ENCODE measurements at regions not wholly inside any gene's neighbourhood (a gene's known extent, or its start where the extent isn't known, plus 50 kb on each side); places are given as distances from the start of the nearest gene placed in this dataset.
"Not testable (repeated sequence)": the region's sequence is repeated elsewhere in the genome, so short reads cannot be mapped to it uniquely, and the experiment has no call there.

DNA sequence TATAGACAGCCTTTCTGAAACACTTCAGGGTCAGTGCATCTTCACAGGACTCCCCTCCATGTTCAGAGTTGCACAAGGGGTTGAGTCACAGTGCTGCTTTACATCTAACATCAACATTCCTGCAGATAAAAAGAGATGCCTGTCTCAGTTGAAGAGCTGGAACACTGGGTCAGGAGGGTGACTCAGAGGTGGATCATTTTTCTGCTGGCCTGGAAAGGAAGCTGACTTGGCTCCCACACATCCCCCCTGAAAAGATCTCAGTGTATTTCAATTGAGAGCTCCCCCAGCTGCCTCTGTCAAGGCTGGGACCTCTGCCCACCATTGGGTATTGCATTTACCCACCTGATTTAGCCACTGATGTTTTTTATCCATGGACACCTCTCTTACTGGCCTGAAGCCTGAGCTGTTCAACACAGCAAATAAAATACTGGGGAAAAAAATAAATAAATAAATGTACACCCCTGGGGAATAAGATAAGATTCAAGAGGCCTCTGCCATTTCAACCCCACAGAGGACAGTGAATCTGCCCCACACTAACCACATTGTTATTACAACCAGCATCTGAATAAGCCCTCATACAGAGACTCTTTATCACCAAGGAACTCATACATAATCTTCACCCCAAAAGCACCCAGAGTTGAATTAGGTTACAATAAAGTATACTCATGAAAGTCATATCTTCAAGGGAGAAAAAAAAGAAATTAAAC lies 716.4 kb downstream of the SEMA5A start:
- no peak overlapping the region for H3K4me3 ChIP-seq (ENCODE audit: low read depth, low read length)
- DNase-seq (ENCODE audit: low read depth) = peak; percentile 99
- TF ChIP-seq, protein P1, sequence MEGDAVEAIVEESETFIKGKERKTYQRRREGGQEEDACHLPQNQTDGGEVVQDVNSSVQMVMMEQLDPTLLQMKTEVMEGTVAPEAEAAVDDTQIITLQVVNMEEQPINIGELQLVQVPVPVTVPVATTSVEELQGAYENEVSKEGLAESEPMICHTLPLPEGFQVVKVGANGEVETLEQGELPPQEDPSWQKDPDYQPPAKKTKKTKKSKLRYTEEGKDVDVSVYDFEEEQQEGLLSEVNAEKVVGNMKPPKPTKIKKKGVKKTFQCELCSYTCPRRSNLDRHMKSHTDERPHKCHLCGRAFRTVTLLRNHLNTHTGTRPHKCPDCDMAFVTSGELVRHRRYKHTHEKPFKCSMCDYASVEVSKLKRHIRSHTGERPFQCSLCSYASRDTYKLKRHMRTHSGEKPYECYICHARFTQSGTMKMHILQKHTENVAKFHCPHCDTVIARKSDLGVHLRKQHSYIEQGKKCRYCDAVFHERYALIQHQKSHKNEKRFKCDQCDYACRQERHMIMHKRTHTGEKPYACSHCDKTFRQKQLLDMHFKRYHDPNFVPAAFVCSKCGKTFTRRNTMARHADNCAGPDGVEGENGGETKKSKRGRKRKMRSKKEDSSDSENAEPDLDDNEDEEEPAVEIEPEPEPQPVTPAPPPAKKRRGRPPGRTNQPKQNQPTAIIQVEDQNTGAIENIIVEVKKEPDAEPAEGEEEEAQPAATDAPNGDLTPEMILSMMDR (conservative IDR thresholded peaks at IDR 0.05; ENCODE audit: low read depth, low read length) = no peak

DNA sequence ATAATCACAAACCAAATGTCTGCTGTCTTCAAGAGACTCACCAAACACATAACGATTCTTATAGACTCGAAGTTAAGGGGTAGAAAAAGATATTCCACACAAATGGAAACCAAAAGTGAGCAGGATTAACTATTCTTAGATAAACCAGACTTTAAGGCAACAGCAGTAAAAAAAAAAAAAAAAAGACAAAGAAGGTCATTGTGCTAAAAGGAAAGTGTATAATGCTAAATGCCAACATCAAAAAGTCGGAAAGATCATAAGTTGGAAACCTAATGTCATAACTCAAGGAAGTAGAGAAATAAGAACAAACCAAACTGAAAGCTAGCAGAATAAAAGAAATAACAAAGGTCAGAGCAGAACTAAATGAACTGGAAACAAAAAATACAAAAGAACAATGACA lies 714.6 kb downstream of the SEMA5A start:
- TF ChIP-seq, protein P1 (conservative IDR thresholded peaks at IDR 0.05; ENCODE audit: low read depth, low read length) = no peak

DNA sequence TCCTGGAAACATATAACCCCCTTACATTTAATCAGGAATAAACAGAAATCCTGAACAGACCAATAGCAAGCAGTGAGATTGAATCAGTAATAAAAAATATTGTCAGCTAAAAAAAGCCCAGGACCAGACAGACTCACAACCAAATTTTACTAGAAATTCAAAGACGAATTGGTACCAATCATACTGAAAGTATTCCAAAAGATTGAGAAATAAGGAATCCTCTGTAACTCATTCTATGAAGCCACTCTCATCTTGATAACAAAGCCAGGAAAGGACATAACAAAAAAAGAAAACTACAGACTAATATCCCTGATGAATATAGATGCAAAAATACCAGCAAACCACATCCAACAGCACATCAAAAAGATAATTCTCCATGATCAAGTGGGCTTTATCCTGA lies 714.0 kb downstream of the SEMA5A start:
- TF ChIP-seq, protein P1 (conservative IDR thresholded peaks at IDR 0.05; ENCODE audit: low read depth, low read length) = no peak
- DNase-seq (ENCODE audit: low read depth) = peak; percentile 37
- no peak overlapping the region for H3K4me3 ChIP-seq (ENCODE audit: low read depth, low read length)

More for the DNA sequence above, 714.6 kb downstream of the SEMA5A start:
- no peak overlapping the region for H3K4me3 ChIP-seq (ENCODE audit: low read depth, low read length)
- no peak for DNase-seq (ENCODE audit: low read depth)

DNA sequence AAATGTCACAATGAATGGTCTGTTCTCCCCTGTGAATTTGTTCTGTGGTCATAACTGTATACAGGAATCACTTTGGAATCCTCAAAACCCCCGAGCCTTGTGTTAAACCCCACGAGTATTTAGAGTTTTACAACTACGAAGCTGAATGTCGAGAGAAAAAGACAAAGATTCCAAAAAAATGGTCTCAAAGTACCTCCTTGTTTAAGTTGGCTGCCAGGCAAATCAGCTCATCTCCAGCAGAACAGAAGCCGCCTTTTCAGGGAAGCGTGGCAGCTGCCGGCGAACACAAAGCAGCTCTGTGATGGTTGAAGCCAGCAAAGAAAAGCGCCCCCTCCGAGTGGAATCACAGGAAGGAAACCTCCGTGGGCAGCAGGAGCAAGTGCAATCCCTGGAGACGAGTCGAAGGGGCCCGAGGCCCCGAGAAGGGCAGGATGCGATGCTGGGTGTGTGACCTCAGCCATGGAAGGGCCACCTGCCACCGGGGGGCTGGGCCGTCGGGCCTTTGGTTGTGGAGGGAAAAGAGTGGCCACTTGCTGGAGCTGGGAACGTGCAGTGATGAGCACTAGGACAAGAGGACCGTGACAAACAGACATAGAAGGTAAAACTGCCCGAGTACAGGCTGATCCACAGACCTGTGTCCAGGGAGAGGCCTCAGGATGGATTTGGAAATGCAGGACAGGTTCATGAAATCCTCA lies 706.4 kb downstream of the SEMA5A start:
- H3K4me3 ChIP-seq (ENCODE audit: low read depth, low read length) = no peak overlapping the region
- no peak for DNase-seq (ENCODE audit: low read depth)
- TF ChIP-seq, protein P1 (conservative IDR thresholded peaks at IDR 0.05; ENCODE audit: low read depth, low read length) = no peak

DNA sequence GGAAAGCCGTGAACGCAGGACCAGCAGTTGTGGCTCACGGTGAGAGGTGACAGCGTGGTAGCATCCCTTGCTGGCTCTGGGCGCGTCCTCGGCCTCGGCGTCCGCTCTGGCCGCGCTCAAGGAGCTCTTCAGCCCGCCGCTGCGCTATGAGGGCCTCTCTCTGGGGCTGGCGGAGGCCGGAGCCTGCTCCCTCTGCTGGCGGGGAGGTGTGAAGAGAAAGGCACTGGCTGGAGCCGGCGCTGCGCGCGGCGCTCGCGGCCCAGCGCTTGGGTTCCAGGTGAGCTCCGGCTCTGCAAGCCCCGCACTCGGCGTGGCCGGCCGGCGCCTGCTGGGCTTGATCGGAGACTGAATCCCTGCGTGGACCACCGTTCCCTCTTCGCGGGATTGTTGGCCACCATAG lies 705.6 kb downstream of the SEMA5A start:
- H3K4me3 ChIP-seq (ENCODE audit: low read depth, low read length) = no peak overlapping the region
- TF ChIP-seq, protein P1 (conservative IDR thresholded peaks at IDR 0.05; ENCODE audit: low read depth, low read length) = no peak
- no peak for DNase-seq (ENCODE audit: low read depth)

DNA sequence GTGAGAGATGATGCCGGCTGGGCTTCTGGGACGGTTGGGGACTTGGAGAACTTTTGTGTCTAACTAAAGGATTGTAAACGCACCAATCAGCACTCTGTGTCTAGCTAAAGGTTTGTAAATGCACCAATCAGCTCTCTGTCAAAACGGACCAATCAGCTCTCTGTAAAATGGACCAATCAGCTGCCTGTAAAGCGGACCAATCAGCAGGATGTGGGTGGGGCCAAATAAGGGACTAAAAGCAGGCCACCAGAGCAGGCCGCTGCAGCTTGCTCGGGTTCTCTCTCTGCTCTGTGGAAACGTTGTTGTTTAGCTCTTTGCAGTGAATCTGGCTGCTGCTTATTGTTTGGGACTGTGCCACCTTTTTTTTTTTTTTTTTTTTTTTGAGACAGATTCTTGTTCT lies 705.1 kb downstream of the SEMA5A start:
- DNase-seq (ENCODE audit: low read depth); H3K4me3 ChIP-seq (ENCODE audit: low read depth, low read length): not testable (repeated sequence)

DNA sequence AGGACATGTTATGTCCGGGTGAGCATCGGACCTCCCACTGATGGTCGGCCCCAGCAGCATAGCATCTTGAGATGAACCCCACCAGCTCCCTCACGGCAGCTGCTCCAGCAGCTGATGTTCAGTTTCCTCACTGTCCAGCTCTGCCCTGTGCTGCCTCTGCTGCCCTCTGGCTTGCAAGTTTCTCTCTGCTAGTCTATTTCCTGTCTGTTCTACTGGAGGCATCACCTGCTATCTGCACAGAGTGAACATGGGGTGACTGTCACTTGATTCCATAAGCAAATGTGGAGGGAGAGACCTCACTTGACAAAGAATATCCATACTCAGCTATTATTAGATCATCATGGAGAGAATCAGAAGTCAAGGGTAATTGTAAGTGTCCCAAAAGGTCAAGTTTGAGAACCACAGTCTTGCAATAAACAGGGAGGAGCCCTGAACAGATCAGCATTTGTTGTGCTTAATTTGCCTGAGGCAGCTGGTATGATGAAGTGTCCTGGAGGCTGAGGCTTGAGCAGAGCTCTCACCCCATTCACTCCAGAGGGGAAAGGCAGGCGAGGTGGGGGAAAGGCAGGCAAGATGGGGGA lies 702.8 kb downstream of the SEMA5A start:
- peak; percentile 76 for DNase-seq (ENCODE audit: low read depth)
- no peak overlapping the region for H3K4me3 ChIP-seq (ENCODE audit: low read depth, low read length)
- TF ChIP-seq, protein P1 (conservative IDR thresholded peaks at IDR 0.05; ENCODE audit: low read depth, low read length) = peak; percentile 87

Measured in choroid plexus epithelial cell (primary cell).